H4 (cell line): ENCODE measurements at regions not wholly inside any gene's neighbourhood (a gene's known extent, or its start where the extent isn't known, plus 50 kb on each side); places are given as distances from the start of the nearest gene placed in this dataset.
A peak's percentile ranks its signal among the peaks of the same experiment; 100 is the strongest.
"Not testable (repeated sequence)": the region's sequence is repeated elsewhere in the genome, so short reads cannot be mapped to it uniquely, and the experiment has no call there.

Source experiments
- DNase-seq: peaks from one replicate; pipeline ENCODE4 v3.0.0-alpha.2; 2015; ENCODE audit warnings: low spot score

DNA sequence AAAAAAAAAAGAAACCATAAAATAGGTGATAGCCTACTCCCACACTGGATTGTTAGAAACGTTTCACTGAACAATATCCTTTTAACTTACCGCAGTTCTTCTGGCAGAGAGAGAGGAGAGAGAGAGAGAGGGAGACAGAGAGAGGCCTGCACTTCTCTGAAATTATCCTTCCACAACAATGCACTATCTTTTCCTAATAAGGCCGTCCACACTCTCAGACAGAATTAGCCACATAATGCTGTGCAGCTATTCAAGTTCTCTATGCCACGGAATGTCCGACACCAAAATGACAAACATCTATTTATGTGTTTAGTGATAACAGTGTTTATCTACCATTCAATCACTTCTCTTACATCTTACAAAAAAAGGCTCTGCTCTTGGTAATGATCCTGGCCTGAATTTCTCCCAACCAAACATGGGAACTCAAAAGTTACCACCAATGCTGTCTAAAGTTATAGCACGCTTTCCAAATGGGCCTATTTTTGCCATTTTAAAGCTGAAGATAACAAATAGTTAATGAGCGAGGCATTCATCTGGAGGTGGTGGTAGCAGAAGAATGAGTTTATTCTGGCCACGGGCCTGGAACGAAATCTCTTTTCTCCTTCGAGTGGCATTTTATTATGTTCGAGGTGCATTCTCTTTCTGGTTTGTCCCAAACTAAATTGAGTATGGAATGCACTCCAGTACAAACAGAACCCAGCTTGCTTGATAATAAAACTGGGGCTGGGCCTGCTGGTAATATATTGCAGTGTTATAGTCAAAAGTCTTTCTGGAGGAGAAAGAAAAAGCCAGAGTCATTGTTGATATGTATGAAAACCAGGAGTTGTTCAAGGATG is 160.2 kb upstream of the SVIL start:
- no peak for DNase-seq

DNA sequence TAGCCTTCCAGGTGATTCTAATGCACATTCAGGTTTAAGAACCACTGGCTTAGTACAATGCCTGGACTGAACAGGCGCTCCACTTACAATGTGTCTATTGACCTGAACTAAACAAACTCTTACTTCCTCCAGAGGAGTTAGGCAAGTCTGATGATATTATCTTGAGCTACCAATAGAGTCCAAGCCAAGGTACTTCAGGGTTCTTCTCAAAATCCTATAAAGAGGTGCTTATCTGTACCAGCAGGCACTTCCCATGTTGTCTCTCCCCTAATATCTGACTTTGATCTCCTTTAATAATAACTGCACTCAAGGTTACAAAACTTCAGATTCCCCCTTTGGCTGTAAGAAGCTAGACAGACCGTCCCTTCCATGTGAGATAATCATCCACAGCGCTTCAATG is 157.0 kb upstream of the SVIL start:
- DNase-seq, result no peak

GRCh38 chr10:29790207-29790606 is 155.4 kb upstream of the SVIL start:
- DNase-seq, result no peak

- DNase-seq, result no peak
These were observed 153.3 kb upstream of the SVIL start for GRCh38 chr10:29788113-29788512.

GRCh38 chr10:29785701-29786100 is 150.9 kb upstream of the SVIL start:
- no peak for DNase-seq

DNA sequence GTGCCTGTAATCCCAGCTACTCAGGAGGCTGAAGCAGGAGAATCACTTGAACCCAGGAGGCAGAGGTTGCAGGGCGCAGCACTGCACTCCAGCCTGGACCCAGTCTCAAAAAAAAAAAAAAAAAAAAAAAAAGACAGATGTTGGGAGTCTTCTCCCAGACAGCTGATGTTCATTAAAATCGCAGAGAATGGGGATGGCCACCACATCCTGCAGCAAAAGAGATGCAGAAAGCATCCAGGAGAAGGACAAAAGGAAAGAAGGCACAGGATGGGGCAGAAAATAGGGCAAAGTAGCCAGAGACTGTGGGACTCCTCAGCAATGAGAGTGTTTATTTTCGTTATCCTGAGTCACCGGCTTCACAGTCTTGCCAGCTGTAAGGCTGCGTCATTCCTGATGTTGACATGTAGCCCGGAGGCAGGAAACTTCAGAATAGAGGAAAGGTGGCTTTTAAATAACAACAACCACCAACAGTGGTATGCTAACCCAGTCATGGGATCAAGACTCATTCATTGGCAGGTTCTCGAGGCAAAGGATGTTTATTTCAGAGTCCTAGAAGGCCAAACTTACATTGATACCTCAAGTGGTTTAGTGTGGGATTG is 149.5 kb upstream of the SVIL start:
- DNase-seq, result peak; percentile 98

DNA sequence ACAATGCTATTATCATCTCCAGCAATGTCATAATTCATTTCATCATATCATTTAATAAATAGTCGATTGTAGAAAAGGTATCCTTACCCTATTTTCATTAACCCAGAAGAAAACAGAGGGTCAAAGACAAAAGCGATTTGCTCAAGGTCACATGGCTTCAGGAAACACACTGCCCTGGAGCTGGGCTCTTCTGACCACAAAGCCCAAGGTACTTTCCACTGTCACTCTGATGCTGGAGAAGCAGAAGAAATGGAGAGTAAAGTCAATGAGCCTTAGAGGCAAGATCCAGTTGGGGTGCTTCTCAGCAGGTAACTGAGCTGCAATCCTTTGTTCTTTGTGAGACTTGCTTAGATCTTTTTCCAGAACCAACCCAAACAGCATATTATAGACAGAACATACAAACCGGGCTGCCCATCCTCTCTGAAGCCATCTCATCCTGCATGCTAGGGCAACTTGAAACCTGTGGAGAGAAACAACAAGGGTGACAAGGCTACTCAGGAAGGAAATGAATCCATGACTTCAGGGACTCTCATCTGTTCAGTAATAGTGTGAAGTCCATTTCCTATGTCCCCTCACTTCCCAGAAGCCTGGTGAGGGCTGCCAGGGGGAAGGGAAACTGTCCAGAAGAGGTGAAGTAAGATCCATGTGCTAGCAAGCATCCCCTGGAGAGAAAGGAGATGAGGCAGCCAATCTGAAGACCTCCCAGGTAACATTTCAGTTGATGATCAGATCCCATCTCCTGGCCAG is 148.6 kb upstream of the SVIL start:
- no peak for DNase-seq

DNA sequence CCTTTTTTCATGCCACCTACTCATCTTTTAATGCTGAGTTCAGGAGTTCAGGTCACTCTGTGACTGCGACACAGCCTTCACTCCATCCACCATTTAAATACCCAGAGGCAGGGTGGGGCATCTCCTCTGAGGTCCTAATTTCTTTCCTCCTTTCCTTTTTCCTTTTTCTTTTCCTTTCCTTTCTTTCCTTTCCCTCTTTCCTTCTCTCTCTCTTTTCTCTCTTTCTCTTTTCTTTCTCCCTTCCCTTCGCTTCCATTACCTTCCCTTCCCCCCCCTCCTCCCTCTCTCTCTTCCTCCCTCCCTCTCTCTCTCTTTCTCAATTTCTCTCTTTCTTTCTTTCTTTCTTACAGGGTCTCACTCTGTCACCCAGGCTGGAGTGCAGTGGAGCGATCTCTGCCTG is 145.9 kb upstream of the SVIL start:
- no peak for DNase-seq

GRCh38 chr10:29780096-29780495 is 145.3 kb upstream of the SVIL start:
- no peak for DNase-seq

- DNase-seq, result no peak
These were observed 141.5 kb upstream of the SVIL start for GRCh38 chr10:29776246-29776645.

DNA sequence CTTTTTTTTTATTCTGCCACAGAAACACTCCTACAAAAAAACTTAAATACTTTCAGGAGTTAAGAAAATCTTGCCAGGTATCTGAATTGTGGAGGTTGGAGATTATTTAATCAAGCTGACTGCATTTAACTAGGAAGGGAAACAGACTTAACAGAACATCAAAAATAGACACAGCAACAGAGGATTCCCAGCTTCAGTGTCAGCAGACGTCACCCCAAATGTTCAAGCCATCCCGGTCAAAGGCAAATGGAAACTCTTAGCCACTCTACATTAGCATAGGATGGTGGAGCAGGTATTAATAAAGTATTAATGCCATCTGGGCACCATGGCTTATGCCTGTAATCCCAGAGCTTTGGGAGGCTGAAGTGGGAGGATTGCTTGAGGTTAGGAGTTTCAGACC is 139.7 kb upstream of the SVIL start:
- no peak for DNase-seq

DNA sequence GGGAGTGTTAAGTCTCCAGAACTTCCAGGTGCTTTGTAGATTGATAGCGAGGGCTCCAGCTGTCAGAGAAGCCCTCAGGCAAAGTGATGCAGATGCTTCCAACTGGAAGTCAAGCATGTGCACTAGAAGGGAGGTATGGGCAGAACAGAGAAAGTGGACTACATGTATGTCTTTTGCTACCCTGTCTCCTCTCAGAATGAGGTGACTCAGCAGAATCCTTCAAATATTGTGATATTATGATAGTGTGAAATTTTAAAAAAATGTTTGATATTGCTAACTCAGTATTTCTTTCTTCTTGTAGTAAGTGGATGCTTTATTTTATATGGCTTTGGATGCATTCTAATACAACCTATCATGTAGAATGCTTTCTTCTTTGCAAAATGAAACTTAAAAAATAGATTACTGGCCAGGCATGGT is 138.9 kb upstream of the SVIL start:
- no peak for DNase-seq

- no peak for DNase-seq
These were observed 137.6 kb upstream of the SVIL start for GRCh38 chr10:29772403-29772802.

DNA sequence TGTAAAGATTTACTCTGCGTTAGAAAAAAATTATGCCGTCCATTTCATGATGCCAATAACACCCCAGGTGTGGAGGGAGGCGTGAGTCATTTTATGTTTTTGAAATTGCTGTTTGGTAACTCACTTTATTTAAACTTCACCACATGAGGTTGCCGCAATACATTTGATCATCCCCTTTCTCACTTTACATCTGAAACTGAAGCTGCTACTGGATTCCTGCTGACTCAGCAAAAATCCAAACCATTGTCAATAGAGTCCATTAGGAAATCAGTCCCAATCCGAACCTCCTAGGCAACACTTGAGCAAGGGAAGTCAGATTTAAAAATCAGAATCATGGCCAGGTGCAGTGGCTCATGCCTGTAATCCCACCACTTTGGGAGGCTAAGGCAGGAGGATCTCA is 136.6 kb upstream of the SVIL start:
- no peak for DNase-seq

DNA sequence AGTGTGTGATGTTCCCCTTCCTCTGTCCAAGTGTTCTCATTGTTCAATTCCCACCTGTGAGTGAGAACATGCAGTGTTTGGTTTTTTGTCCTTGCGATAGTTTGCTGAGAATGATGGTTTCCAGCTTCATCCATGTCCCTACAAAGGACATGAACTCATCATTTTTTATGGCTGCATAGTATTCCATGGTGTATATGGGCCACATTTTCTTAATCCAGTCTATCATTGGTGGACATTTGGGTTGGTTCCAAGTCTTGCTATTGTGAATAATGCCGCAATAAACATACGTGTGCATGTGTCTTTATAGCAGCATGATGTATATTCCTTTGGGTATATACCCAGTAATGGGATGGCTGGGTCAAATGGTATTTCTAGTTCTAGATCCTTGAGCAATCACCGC is 134.5 kb upstream of the SVIL start:
- not testable (repeated sequence) for DNase-seq

DNA sequence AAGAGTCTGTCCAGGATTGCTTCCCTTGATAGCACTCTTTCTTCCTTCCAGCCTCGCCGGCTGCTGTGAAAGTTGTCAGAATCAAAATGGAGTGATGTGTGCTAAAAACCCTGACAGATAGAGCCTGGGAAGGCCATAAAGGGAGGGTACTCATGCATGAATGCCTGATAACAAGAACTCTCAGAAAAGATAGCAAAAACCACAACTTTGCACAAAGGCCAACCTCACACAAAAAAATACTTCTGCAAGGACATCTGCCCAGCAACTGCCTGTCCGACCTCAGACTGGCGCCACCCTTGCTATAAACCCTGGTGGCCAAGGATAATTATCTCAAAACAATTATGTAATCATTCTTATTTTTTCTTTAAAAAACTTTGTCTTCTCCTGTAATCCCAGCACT is 133.2 kb upstream of the SVIL start:
- no peak for DNase-seq

- DNase-seq, result no peak
These were observed 132.0 kb upstream of the SVIL start for GRCh38 chr10:29766753-29767152.

- no peak for DNase-seq
These were observed 130.6 kb upstream of the SVIL start for GRCh38 chr10:29765330-29765729.

GRCh38 chr10:29763396-29763795 is 128.6 kb upstream of the SVIL start:
- DNase-seq, result no peak

DNA sequence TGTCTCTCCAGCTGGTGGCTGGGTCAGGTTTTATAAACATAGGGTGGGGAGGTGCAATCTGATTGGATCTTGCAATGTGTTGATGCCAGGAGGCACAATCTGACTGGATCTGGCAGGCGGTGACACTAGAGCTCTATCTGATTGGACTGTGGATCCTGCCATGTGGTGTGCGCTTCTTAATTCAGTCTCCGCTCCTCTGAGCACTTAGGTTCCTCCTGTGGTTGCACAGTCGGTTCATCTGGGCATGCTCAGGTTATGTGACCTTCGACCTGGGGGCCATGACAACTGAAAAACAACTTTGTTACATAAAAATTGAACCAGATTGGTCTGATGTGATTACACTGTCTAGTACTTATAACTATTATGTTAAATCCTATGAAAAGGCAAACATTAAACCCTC is 127.1 kb upstream of the SVIL start:
- DNase-seq, result peak; percentile 18

GRCh38 chr10:29760138-29760900 is 125.5 kb upstream of the SVIL start:
- DNase-seq, result no peak
